GM12878 (cell line): ENCODE measurements at regions not wholly inside any gene's neighbourhood (a gene's known extent, or its start where the extent isn't known, plus 50 kb on each side); places are given as distances from the start of the nearest gene placed in this dataset.

Experiments
- ATAC-seq: fragments of 200-7000 bp; cut with Tn5 transposase; 3 replicates; pipeline ENCODE4 v1.9.1; 2020; ENCODE audit warnings: mild to moderate bottlenecking, moderate library complexity
- BruUV-seq: library from RNA; stranded (reverse); fragments of 400-500 nt; replicated peaks from 2 replicates; lab custom pipeline; 2021; lab: Mats Ljungman, UMichigan
- CTCF ChIA-PET: fragments of 300-600 bp; sonication (Branson Sonifier 250); formaldehyde crosslinking; extraction: SDS; loops from one replicate; lab custom pipeline; 2021; ENCODE audit warnings: inconsistent platforms; lab: Yijun Ruan, JAX
- POLR2A ChIA-PET: fragments of 350-600 bp; formaldehyde crosslinking; extraction: SDS; loops from one replicate; lab custom pipeline; 2021; ENCODE audit warnings: inconsistent platforms; lab: Charles Lee
- RAD21 ChIA-PET: fragments of 300-600 bp; sonication (Branson Sonifier 250); formaldehyde crosslinking; loops from one replicate; lab custom pipeline; 2023; ENCODE audit warnings: antibody characterized with exemption; ENCODE audit not compliant: unreplicated experiment; lab: Charles Lee
- SMC1A ChIA-PET: fragments of 300-600 bp; sonication (Branson Sonifier 250); formaldehyde crosslinking; loops from one replicate; lab custom pipeline; 2023; ENCODE audit not compliant: unreplicated experiment, uncharacterized antibody; lab: Charles Lee
- DNase-seq: peaks from one replicate; pipeline ENCODE4 v3.0.0-alpha.2; 2011; ENCODE audit warnings: low read depth, low spot score
- FAIRE-seq: peaks from 3 replicates; lab custom pipeline; 2011; peaks lifted over from hg19 to GRCh38; lab: Jason Lieb, UNC
- H2AFZ ChIP-seq: 2 replicates; pipeline ENCODE4 v1.6.0; 2011; ENCODE audit warnings: low read depth, low read length, control low read depth; ENCODE audit not compliant: control insufficient read depth
- H3K27ac ChIP-seq: 2 replicates; pipeline ENCODE4 v1.5.1; 2011; ENCODE audit warnings: control low read depth; ENCODE audit not compliant: control insufficient read depth, insufficient read depth
- H3K27me3 ChIP-seq, 2 experiments: replicated peaks in 1 of 2; 2 replicates each; pipeline versions ENCODE4 v1.6.0 to v1.6.1; 2011; ENCODE audit warnings: low read length in 1 of 2; ENCODE audit not compliant: control insufficient read depth in 2 of 2, insufficient read depth in 2 of 2
- H3K36me3 ChIP-seq, 2 experiments: 2 replicates each; pipeline ENCODE4 v1.5.1; 2011; ENCODE audit warnings: low read length in 1 of 2; ENCODE audit not compliant: control insufficient read depth in 2 of 2, insufficient read depth in 2 of 2
- H3K4me1 ChIP-seq: 2 replicates; pipeline ENCODE4 v1.6.1; 2011; ENCODE audit warnings: mild to moderate bottlenecking, low read length, moderate library complexity, mixed read lengths; ENCODE audit not compliant: control insufficient read depth, insufficient read depth
- H3K4me2 ChIP-seq: 2 replicates; pipeline ENCODE4 v1.6.0; 2011; ENCODE audit warnings: control low read depth; ENCODE audit not compliant: control insufficient read depth, insufficient read depth
- H3K4me3 ChIP-seq: fragments of 200-600 bp; sonication (generic); 2 replicates; pipeline ENCODE4 v1.5.1; 2016
- H3K79me2 ChIP-seq: 2 replicates; pipeline ENCODE4 v1.6.0; 2011; ENCODE audit warnings: low read length; ENCODE audit not compliant: control insufficient read depth, insufficient read depth
- H3K9ac ChIP-seq: 2 replicates; pipeline ENCODE4 v1.8.0; 2011; ENCODE audit warnings: low read length, control low read depth, mixed read lengths; ENCODE audit not compliant: control insufficient read depth, insufficient read depth
- H3K9me3 ChIP-seq: replicated peaks from 3 replicates; pipeline ENCODE4 v1.5.1; 2011; ENCODE audit warnings: mild to moderate bottlenecking, low read length; ENCODE audit not compliant: control insufficient read depth, insufficient read depth
- H4K20me1 ChIP-seq: 2 replicates; pipeline ENCODE4 v1.6.0; 2011; ENCODE audit not compliant: control insufficient read depth, insufficient read depth
- BCL11A ChIP-seq: IDR thresholded peaks from 2 replicates; pipeline ENCODE4 v1.6.1; 2011; ENCODE audit warnings: low read depth, low read length
- DPF2 ChIP-seq: fragments of 450-650 bp; IDR thresholded peaks from 2 replicates; pipeline ENCODE4 v1.6.1; 2017; ENCODE audit warnings: mild to moderate bottlenecking
- HSF1 ChIP-seq: fragments of 150-350 bp; IDR thresholded peaks from 2 replicates; pipeline ENCODE4 v1.6.1; 2014; ENCODE audit warnings: mild to moderate bottlenecking, low read depth, low read length
- IKZF1 ChIP-seq: fragments of 450-650 bp; conservative IDR thresholded peaks from 2 replicates; pipeline ENCODE4 v1.6.1; 2017; ENCODE audit warnings: antibody characterized with exemption, mild to moderate bottlenecking
- IRF4 ChIP-seq: IDR thresholded peaks from 2 replicates; pipeline ENCODE4 v1.6.1; 2011; ENCODE audit warnings: low read depth, low read length
- JUNB ChIP-seq: IDR thresholded peaks from 2 replicates; pipeline ENCODE4 v1.6.1; 2016; ENCODE audit warnings: antibody characterized with exemption, mild to moderate bottlenecking
- MEF2A ChIP-seq: IDR thresholded peaks from 2 replicates; pipeline ENCODE4 v1.6.1; 2011; ENCODE audit warnings: low read depth, mild to moderate bottlenecking, low read length, moderate library complexity; ENCODE audit not compliant: insufficient read depth
- MEF2B ChIP-seq: fragments of 450-650 bp; IDR thresholded peaks from 2 replicates; pipeline ENCODE4 v1.6.1; 2018; ENCODE audit warnings: mild to moderate bottlenecking, moderate library complexity; ENCODE audit not compliant: partially characterized antibody, poor library complexity, severe bottlenecking
- NFIC ChIP-seq: IDR thresholded peaks from 2 replicates; pipeline ENCODE4 v1.6.1; 2012; ENCODE audit warnings: low read depth, mild to moderate bottlenecking, inconsistent platforms, low read length, moderate library complexity
- RBBP5 ChIP-seq: fragments of 200-600 bp; sonication (generic); conservative IDR thresholded peaks from 2 replicates; pipeline ENCODE4 v1.6.1; 2016
- RFX5 ChIP-seq: IDR thresholded peaks from 2 replicates; pipeline ENCODE4 v1.6.1; 2011; ENCODE audit warnings: low read depth, low read length, improper control_type of control experiment
- SMAD1 ChIP-seq: fragments of 450-650 bp; IDR thresholded peaks from 2 replicates; pipeline ENCODE4 v1.6.1; 2018; ENCODE audit warnings: mild to moderate bottlenecking, low read depth; ENCODE audit not compliant: partially characterized antibody
- SMAD5 ChIP-seq: IDR thresholded peaks from 2 replicates; pipeline ENCODE4 v1.6.1; 2016; ENCODE audit warnings: antibody characterized with exemption, low read depth
- SPI1 ChIP-seq: IDR thresholded peaks from 2 replicates; pipeline ENCODE4 v1.6.1; 2011; ENCODE audit warnings: low read depth, mild to moderate bottlenecking, low read length, moderate library complexity, borderline replicate concordance; ENCODE audit not compliant: insufficient read depth
- TAF1 ChIP-seq: IDR thresholded peaks from 2 replicates; pipeline ENCODE4 v1.6.1; 2011; ENCODE audit warnings: mild to moderate bottlenecking, low read depth, low read length, borderline replicate concordance
- ZNF384 ChIP-seq: IDR thresholded peaks from 2 replicates; pipeline ENCODE4 v1.6.1; 2012; ENCODE audit warnings: low read depth, mild to moderate bottlenecking, low read length, improper control_type of control experiment, borderline replicate concordance
- ZNF687 ChIP-seq: fragments of 450-650 bp; IDR thresholded peaks from 2 replicates; pipeline ENCODE4 v1.6.1; 2017; ENCODE audit warnings: mild to moderate bottlenecking, moderate library complexity
- whole genome bisulfite sequencing: methylation state at CpG from one replicate; pipeline ENCODE4 v1.1.6; 2016; ENCODE audit warnings: low lambda C conversion rate; ENCODE audit not compliant: insufficient replicate concordance, insufficient coverage; ENCODE audit errors: missing lambda C conversion rate; 5-methylcytosine and 5-hydroxymethylcytosine counted together
- in situ Hi-C: fragments of 300-500 bp; cut with MboI; formaldehyde crosslinking; loops from 9 replicates; pipeline ENCODE4 v1.14.3; 2018; ENCODE audit warnings: mixed read lengths
- intact Hi-C: fragments of 100-400 bp; cut with micrococcal nuclease; formaldehyde crosslinking; loops from one replicate; pipeline ENCODE4 v1.14.2; 2022; ENCODE audit not compliant: unreplicated experiment
- TF ChIP-seq, protein P1 (sequence below): fragments of 450-650 bp; IDR thresholded peaks from 2 replicates; pipeline ENCODE4 v1.6.1; 2017; ENCODE audit warnings: low read depth, mild to moderate bottlenecking, moderate library complexity

GRCh38 chr9:107874591-107875369 lies 385.2 kb upstream of the KLF4 start:
- H3K4me3 ChIP-seq: no peak overlapping the region
- CTCF ChIA-PET: no interaction called here
- in situ Hi-C loops: no loop called here
- peak; percentile 54 for TF ChIP-seq NFIC
- TF ChIP-seq IKZF1: peak; percentile 64
- TF ChIP-seq JUNB: peak; percentile 23; the same call in 1 of the 2 replicates
- TF ChIP-seq MEF2A: peak; percentile 97
- no peak for TF ChIP-seq RFX5
- peak; percentile 86 for TF ChIP-seq IRF4
- TF ChIP-seq RBBP5: no peak
- TF ChIP-seq ZNF687: no peak
- TF ChIP-seq SMAD5: no peak
- TF ChIP-seq HSF1: no peak
- no peak for TF ChIP-seq TAF1
- TF ChIP-seq ZNF384: peak; percentile 86
- TF ChIP-seq, protein P1, sequence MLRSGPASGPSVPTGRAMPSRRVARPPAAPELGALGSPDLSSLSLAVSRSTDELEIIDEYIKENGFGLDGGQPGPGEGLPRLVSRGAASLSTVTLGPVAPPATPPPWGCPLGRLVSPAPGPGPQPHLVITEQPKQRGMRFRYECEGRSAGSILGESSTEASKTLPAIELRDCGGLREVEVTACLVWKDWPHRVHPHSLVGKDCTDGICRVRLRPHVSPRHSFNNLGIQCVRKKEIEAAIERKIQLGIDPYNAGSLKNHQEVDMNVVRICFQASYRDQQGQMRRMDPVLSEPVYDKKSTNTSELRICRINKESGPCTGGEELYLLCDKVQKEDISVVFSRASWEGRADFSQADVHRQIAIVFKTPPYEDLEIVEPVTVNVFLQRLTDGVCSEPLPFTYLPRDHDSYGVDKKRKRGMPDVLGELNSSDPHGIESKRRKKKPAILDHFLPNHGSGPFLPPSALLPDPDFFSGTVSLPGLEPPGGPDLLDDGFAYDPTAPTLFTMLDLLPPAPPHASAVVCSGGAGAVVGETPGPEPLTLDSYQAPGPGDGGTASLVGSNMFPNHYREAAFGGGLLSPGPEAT: 0 out of 2 replicates have a peak, but pooled peaks have one; percentile 18
- TF ChIP-seq DPF2: peak; percentile 34
- TF ChIP-seq MEF2B: peak; percentile 62
- TF ChIP-seq SMAD1: no peak
- peak; percentile 98 for TF ChIP-seq SPI1
- peak; percentile 49; the same call in 1 of the 2 replicates for TF ChIP-seq BCL11A

More at GRCh38 chr9:107874591-107875369, 385.2 kb upstream of the KLF4 start:
- no TSS peak for BruUV-seq
- ChIA-PET RAD21 (interaction anchor here (0.6 to 1.2 kb wide), 3 partner anchors 88 to 393 kb away, joined by 3 read pairs; no protein-coding TSS in a partner anchor), POLR2A (no interaction called here), SMC1A (interaction anchor here (0.8 to 2.5 kb wide), 4 partner anchors 43 to 120 kb away, joined by 3 to 6 read pairs (median 4); no protein-coding TSS in a partner anchor)
- Histone ChIP-seq H3K4me1 (peaks cover 11% of the 10 kb centered on the region), H3K36me3 (no peaks in the 10 kb centered on the region), H3K9ac (no peak overlapping the region), H2AFZ (no peak overlapping the region), H4K20me1 (no peaks in the 10 kb centered on the region), H3K27ac (no peak overlapping the region), H3K79me2 (no peaks in the 10 kb centered on the region), H3K4me2 (0 out of 2 replicates have a peak overlapping the region, but pooled peaks have one; percentile 18), H3K9me3 (no peaks in the 10 kb centered on the region; the same call in 2 of the 3 replicates), H3K27me3 (no peaks in the 10 kb centered on the region)
- 17% methylated on average over 14 of the region's 14 CpGs for WGBS
- intact Hi-C loops: no loop called here
- no peak for DNase-seq
- ATAC-seq: peak; percentile 90
- FAIRE-seq: no peak
